H54 (cell line): ENCODE measurements at regions not wholly inside any gene's neighbourhood (a gene's known extent, or its start where the extent isn't known, plus 50 kb on each side); places are given as distances from the start of the nearest gene placed in this dataset.

ENCODE experiments used
- DNase-seq: peaks from one replicate; pipeline ENCODE4 v3.0.0; 2011; ENCODE audit warnings: low spot score, mixed read lengths; ENCODE audit not compliant: insufficient read length
- FAIRE-seq: peaks from 3 replicates; lab custom pipeline; 2011; peaks lifted over from hg19 to GRCh38; lab: Jason Lieb, UNC
- POLR2A ChIP-seq: IDR thresholded peaks from 2 replicates; pipeline ENCODE4 v1.6.1; 2011; ENCODE audit warnings: low read depth, mild to moderate bottlenecking, low read length

- TF ChIP-seq POLR2A, result no peak
- DNase-seq, result no peak
- no peak for FAIRE-seq
Measured at GRCh38 chr7:155372782-155373358, 75.2 kb downstream of the INSIG1 start.

- FAIRE-seq (no peak), DNase-seq (no peak)
- TF ChIP-seq POLR2A, result no peak
Measured at GRCh38 chr7:155373359-155374273, 75.9 kb downstream of the INSIG1 start.

DNA sequence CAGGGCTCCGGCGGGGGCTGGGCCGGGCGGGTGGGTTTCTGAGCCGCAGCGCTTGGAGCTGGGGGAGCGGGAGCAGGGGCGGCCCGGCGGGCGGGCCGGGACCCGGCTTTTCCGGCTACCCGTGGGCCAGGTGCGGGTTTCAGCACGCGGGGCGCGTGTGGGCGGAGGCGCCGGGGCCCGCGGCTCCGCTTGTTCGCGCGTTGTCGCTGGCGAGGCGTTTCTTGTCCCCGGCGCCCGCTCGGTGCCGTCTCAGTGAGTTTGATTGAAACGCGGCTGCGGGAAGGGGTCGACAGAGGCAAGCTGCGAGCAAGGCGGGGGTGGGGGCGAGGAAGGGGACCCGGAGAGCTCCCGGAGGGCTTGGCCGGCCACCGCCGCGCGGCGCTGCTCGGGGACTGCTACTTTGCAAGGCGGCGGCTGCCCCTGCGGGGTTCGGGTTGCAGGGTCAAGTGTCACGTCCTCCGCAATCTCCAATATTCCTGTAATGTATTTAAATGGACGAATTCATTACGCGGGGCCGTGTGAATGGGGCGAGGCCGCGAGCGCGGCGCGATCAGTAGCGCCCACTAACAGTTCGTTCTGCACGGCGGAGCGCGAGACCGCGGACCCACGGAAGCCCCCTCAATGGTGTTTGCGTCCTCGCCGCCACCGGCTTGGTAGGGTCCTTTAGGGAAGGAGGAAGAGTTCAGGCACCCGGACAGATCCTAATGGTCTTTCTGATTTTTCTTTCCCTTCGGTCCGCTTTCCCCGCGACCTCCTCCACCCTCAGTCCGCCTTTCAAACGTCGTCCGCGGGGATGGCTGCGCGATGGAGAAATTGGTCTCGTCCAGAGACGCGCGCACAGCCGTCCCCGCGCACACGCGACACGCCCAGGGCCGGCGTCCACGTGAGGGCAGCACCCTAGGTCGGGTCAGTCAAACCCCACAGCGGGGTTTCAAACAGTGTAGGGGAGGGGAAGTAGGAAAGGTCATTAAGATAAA is 76.9 kb downstream of the INSIG1 start:
- no peak for FAIRE-seq

DNA sequence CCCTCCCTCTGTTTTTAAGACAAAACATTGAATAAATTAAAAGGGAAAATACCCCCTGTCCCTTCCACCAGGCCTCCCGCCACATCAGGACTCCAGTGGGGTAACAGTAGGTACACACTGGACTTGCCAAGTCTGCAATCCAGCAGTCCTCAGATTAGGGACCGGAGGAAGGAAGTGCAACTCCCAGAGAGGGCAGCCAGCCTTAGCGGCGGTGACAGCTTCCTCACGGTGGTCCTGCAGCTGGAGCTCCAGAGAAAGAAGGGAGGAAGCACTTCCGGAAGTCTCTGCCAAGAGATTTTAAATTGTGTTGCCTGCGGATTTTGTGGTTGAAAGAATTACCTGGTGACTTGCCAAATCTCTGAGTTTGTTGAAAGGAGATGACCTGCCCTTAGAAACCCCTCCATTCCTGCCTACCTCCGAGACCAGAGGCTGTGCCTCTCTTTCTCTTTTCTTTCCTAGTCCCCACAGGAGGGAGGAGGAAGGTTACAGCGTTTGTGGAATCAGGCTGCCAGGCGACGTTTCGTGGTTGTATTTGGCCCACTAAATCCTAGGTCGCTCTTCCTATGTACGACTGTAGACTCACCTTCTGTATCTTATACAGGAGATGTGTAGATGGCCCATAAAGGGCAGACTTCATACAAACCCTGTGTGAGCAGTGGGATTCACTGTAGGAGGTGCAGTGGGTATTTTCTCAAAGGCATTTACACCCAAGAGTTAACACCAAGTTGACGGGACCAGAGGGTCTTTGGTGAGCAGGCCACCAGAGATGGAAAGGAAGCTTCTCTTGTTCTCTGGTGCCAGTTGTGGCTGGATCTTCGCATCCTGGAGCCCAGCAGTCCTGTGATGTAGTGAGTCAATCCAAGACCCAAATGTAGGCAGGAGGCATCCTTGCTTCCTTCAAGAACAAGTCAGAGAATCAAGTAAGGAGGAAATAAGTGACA is 77.9 kb downstream of the INSIG1 start:
- TF ChIP-seq POLR2A, result no peak
- DNase-seq (no peak), FAIRE-seq (no peak)

More for the DNA sequence above, 76.9 kb downstream of the INSIG1 start:
- DNase-seq, result no peak
- TF ChIP-seq POLR2A, result no peak

DNA sequence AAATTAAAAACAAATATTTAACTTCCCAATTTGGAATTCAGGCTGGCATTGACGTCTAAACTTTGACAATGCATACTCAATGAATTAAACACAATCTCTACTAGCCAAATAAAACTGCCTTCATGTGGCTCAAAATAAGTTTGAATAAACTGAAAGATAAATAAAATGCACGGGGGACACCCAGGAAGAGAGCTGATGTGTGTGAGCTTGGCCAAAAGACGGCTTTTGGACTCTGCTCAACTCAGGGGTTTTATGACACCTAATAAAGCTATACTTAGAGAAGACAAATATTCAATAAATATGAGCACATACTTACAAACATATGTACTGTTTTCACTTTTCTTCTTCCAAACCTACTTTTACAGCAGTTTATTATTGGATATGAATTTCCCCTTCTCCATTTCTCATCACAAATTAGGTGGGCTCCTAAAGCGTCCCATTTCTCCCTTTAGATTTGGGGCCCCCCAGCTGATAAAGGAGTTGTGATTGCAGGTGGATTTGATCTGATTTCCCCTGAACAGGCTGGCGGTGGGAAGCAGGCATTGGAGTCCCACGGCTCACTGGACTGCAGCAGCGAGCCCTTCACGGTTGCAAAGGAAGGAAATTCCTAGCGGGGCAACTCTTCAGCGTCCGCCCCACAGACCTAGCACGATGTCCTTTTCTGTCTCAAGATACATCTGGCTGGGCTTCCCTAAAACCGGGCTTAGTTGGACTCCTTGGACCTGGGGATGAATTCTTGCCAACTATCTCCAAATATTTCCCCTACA is 79.6 kb downstream of the INSIG1 start:
- TF ChIP-seq POLR2A, result no peak
- DNase-seq (no peak), FAIRE-seq (no peak)

DNA sequence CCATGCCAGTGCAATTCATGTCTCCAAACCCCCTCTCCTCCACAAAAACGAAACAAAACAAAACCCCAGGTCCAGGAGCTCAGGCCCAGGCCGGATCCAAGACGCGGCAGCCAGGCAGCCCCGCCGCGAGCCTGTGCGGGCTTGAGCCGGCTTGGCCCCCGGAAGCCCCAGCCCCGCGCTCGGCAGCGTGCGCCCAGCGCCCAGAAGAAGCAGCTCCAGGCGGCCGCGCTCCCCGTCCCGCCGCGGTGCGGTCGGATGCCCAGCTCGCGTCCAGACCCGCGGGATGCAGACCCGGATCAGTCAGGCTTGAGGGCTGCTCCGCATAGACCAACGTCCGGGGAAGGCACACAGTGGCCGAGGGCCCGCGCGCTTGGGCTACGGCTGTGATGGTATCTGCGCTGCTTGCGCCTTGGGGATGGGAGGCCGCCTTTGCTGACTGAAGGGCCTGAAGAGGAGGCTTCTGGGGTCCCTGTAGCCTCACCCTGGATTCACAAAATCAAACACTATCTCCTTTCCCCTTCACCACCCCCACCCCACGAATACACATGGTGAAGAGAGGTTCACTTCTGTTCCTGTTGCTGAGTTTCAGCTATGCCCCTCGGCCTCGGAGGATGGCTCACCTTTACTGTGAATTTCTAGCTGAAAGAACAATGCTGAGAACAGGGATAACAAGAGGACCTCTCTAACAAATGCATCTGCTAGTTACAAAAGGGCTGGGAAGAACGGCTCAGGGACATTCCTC is 79.9 kb upstream of the EN2 start:
- DNase-seq (no peak), FAIRE-seq (no peak)
- no peak for TF ChIP-seq POLR2A

- TF ChIP-seq POLR2A, result no peak
- FAIRE-seq (no peak), DNase-seq (no peak)
Measured at GRCh38 chr7:155378580-155378934, 79.4 kb upstream of the EN2 start.

DNA sequence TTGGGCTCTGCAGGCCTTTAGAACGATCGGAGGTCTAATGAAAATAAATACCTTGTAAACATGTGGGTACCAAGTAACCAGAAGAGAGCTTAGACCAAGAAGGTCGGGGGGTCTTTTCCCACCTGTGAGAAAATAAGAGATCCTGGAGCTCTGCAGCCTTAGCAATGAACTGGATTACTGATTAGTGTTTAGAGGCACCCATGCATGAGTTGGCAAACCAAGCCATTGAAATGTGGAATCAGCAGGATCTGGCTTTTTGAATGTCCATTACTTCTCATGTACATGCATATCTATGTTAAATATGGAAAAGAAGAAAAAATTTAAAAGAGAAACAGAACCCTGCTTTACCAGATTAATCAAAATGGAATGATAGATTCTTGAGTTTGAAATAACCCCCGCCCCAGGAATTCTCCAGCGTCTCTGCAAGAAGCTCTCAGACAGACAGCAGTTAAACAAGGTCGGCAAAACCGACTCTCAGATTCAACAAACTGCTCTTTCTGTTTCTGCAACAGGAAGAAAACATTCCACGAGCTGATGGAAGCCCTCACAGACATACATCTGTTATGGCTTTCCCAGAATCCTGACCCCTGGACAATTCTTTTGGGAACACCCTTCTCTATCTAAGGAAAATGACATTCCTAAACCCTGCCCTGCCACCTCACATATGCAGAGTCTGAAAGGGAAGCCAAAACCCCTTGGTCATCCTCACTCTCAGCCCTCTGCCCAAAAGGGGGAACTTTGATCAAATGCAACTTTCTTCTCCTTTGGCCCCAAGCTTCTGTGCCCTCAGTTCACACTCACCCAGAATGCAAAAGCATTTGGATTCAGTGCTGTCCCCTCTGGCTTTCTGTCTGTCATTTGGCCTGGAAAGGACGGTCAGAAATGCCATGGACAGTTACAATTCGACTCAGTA is 78.7 kb upstream of the EN2 start:
- TF ChIP-seq POLR2A, result no peak
- FAIRE-seq, result no peak
- DNase-seq, result no peak

DNA sequence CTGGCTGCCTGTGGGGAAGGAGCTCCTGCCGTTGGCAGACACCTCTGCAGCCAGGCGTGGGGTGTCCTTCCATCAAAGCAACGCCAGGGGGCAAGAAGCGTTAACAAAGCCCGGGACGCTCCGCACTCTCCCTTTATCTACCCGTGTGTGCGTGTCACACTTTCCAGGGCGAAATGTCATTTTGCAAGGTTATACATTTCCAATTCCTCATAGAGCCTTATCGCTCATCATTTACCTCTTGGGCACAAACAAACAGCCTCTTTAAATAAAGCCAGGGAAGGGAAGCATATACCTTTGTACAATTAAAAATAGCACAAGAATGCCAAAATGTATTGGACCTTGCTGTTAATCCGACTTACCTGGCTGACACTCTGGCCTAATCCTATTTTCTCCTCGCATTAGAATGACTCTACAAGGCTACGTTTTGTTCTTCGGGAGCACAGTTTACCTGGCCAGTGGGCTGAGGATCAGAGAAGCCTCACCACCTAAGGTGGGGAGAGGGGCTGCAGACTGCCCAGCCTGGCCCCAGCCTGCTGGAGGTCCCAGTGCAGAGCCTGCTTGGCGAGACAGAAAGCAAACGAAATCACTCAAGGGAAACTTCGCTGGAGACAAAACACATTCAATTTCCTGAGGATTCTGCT is 77.6 kb upstream of the EN2 start:
- no peak for TF ChIP-seq POLR2A
- DNase-seq (peak; percentile 94), FAIRE-seq (no peak)
